HepG2 (cell line): ENCODE measurements at regions not wholly inside any gene's neighbourhood (a gene's known extent, or its start where the extent isn't known, plus 50 kb on each side); places are given as distances from the start of the nearest gene placed in this dataset.

ENCODE experiments used
- ATAC-seq: fragments of 200-7000 bp; cut with Tn5 transposase; 3 replicates; pipeline ENCODE4 v1.9.1; 2020; ENCODE audit warnings: mild to moderate bottlenecking, moderate library complexity
- BruUV-seq: library from RNA; stranded (reverse); fragments of 400-500 nt; replicated peaks from 2 replicates; lab custom pipeline; 2021; lab: Mats Ljungman, UMichigan
- CTCF ChIA-PET: fragments of 300-600 bp; formaldehyde crosslinking; extraction: SDS; loops from one replicate; lab custom pipeline; 2021; ENCODE audit warnings: low total read pairs, inconsistent platforms, low intra/inter-chr PET ratio; lab: Yijun Ruan, JAX
- POLR2A ChIA-PET: fragments of 350-600 bp; sonication (Branson Sonifier 250); formaldehyde crosslinking; loops from one replicate; lab custom pipeline; 2020; ENCODE audit warnings: antibody characterized with exemption, inconsistent platforms; lab: Yijun Ruan, JAX
- DNase-seq: peaks from one replicate; pipeline ENCODE4 v3.0.0-alpha.2; 2015; ENCODE audit warnings: low spot score
- FAIRE-seq: peaks from 3 replicates; lab custom pipeline; 2011; peaks lifted over from hg19 to GRCh38; lab: Jason Lieb, UNC
- H2AFZ ChIP-seq: one replicate; pipeline ENCODE4 v1.6.1; 2011; ENCODE audit warnings: low read length, inconsistent platforms
- H3K27ac ChIP-seq: fragments of 300-600 bp; 3 replicates; pipeline ENCODE4 v1.8.0; 2011; ENCODE audit warnings: mixed run types, mild to moderate bottlenecking, mixed read lengths, low read length, inconsistent platforms; ENCODE audit not compliant: insufficient read depth; ENCODE audit errors: extremely low read length
- H3K27me3 ChIP-seq, 2 experiments: fragments of 200-600 bp in 1 of 2; 2 replicates in 1 of 2; 3 replicates in 1 of 2; pipeline versions ENCODE4 v1.6.0 to v1.8.0; 2011; ENCODE audit warnings: low read length in 2 of 2, mild to moderate bottlenecking in 2 of 2, moderate library complexity in 2 of 2, inconsistent platforms in 1 of 2; ENCODE audit not compliant: insufficient read depth in 2 of 2, control insufficient read depth in 1 of 2
- H3K36me3 ChIP-seq, 2 experiments: fragments of 200-600 bp in 1 of 2; replicated peaks in 1 of 2; 2 replicates in 1 of 2; 3 replicates in 1 of 2; pipeline versions ENCODE4 v1.5.1 to v1.8.0; 2011; ENCODE audit warnings: low read length in 2 of 2, inconsistent platforms in 1 of 2; ENCODE audit not compliant: insufficient read depth in 2 of 2, control insufficient read depth in 1 of 2
- H3K4me1 ChIP-seq: 2 replicates; pipeline ENCODE4 v1.5.1; 2012; ENCODE audit warnings: low read length, inconsistent platforms; ENCODE audit not compliant: insufficient read depth
- H3K4me2 ChIP-seq: 2 replicates; pipeline ENCODE4 v1.6.0; 2011; ENCODE audit warnings: low read depth, low read length, inconsistent platforms
- H3K4me3 ChIP-seq, 3 experiments: fragments of 200-600 bp in 1 of 3; sonication (generic), shearing (Covaris generic) in 1 of 3; replicated peaks in 1 of 3; 2 replicates each; pipeline ENCODE4 v1.5.1; 2011 to 2016; ENCODE audit warnings: low read length in 3 of 3, inconsistent platforms in 2 of 3, low read depth in 2 of 3, mild to moderate bottlenecking in 2 of 3, control low read depth in 1 of 3, mixed read lengths in 1 of 3; ENCODE audit not compliant: insufficient read depth in 1 of 3
- H3K79me2 ChIP-seq: one replicate; pipeline ENCODE4 v1.6.1; 2011; ENCODE audit warnings: low read length, inconsistent platforms; ENCODE audit not compliant: insufficient read depth
- H3K9ac ChIP-seq: 2 replicates; pipeline ENCODE4 v1.6.0; 2011; ENCODE audit warnings: mild to moderate bottlenecking, low read depth, low read length, inconsistent platforms; ENCODE audit not compliant: insufficient read depth
- H3K9me3 ChIP-seq: 2 replicates; pipeline ENCODE4 v1.5.1; 2012; ENCODE audit warnings: mild to moderate bottlenecking, low read length
- H4K20me1 ChIP-seq: 2 replicates; pipeline ENCODE4 v1.6.0; 2011; ENCODE audit warnings: inconsistent platforms, mild to moderate bottlenecking, low read length, moderate library complexity; ENCODE audit not compliant: insufficient read depth
- ATF6 ChIP-seq: sonication (generic); formaldehyde crosslinking; conservative IDR thresholded peaks from 2 replicates; pipeline ENCODE4 v1.4.0; 2020; ENCODE audit warnings: missing genetic modification reagents
- CEBPB ChIP-seq: IDR thresholded peaks from 2 replicates; pipeline ENCODE4 v1.6.1; 2011; ENCODE audit warnings: low read depth, low read length, improper control_type of control experiment, borderline replicate concordance
- HOXA5 ChIP-seq: sonication (generic); formaldehyde crosslinking; IDR thresholded peaks from 2 replicates; pipeline ENCODE4 v1.4.0; 2020; ENCODE audit warnings: missing genetic modification reagents
- HOXD1 ChIP-seq: sonication (generic); formaldehyde crosslinking; IDR thresholded peaks from 2 replicates; pipeline ENCODE4 v1.5.0; 2020; ENCODE audit warnings: missing genetic modification reagents
- MYPOP ChIP-seq: sonication (generic); formaldehyde crosslinking; IDR thresholded peaks from 2 replicates; pipeline ENCODE4 v1.8.1; 2023; ENCODE audit warnings: mild to moderate bottlenecking, moderate library complexity, missing genetic modification reagents
- SALL2 ChIP-seq: sonication (generic); formaldehyde crosslinking; IDR thresholded peaks from 2 replicates; pipeline ENCODE4 v1.8.1; 2023; ENCODE audit warnings: mild to moderate bottlenecking, missing genetic modification reagents, inconsistent platforms
- SMC3 ChIP-seq: IDR thresholded peaks from 2 replicates; pipeline ENCODE4 v1.6.1; 2011; ENCODE audit warnings: low read length, improper control_type of control experiment
- TBX3 ChIP-seq: fragments of 450-650 bp; IDR thresholded peaks from 2 replicates; pipeline ENCODE4 v1.6.1; 2017; ENCODE audit warnings: antibody characterized with exemption, mild to moderate bottlenecking, inconsistent platforms, borderline replicate concordance
- TGIF2 ChIP-seq: IDR thresholded peaks from 2 replicates; pipeline ENCODE4 v1.6.1; 2016; ENCODE audit warnings: control low read depth, missing compliant biosample characterization
- USF2 ChIP-seq, 2 experiments: sonication (generic) in 1 of 2; formaldehyde crosslinking in 1 of 2; IDR thresholded peaks; 2 replicates each; pipeline versions ENCODE4 v1.5.1 to v1.6.1; 2011 to 2020; ENCODE audit warnings: borderline replicate concordance in 1 of 2, low read depth in 1 of 2, low read length in 1 of 2, mild to moderate bottlenecking in 1 of 2, missing genetic modification reagents in 1 of 2, moderate library complexity in 1 of 2
- ZBTB25 ChIP-seq: IDR thresholded peaks from 2 replicates; pipeline ENCODE4 v1.6.1; 2018; ENCODE audit warnings: missing genetic modification reagents
- ZNF281 ChIP-seq: sonication (generic); formaldehyde crosslinking; IDR thresholded peaks from 2 replicates; pipeline ENCODE4 v1.4.0; 2020; ENCODE audit warnings: missing genetic modification reagents, borderline replicate concordance
- ZNF530 ChIP-seq: sonication (generic); formaldehyde crosslinking; IDR thresholded peaks from 2 replicates; pipeline ENCODE4 v1.5.0; 2020; ENCODE audit warnings: low read depth, mild to moderate bottlenecking, missing genetic modification reagents
- ZNF704 ChIP-seq: sonication (generic); formaldehyde crosslinking; IDR thresholded peaks from 2 replicates; pipeline ENCODE4 v1.8.1; 2023; ENCODE audit warnings: mild to moderate bottlenecking, inconsistent platforms, moderate library complexity, missing genetic modification reagents, borderline replicate concordance
- WGBS: methylation state at CpG from one replicate; pipeline ENCODE4 v1.1.6; 2017; ENCODE audit warnings: low lambda C conversion rate; 5-methylcytosine and 5-hydroxymethylcytosine counted together
- in situ Hi-C: cut with HindIII; loops from 2 replicates; pipeline ENCODE4 v1.10.0; 2017; ENCODE audit warnings: low pct_unique_long_range_greater_than_20kb; ENCODE audit not compliant: extremely low pct_ligation_motif_present
- intact Hi-C: fragments of 100-400 bp; cut with micrococcal nuclease; formaldehyde crosslinking; loops from one replicate; pipeline ENCODE4 v1.10.0; 2022; ENCODE audit not compliant: unreplicated experiment

- ATAC-seq (no peak), DNase-seq (no peak), FAIRE-seq (no peak)
- 67% methylated on average over 3 of the region's 3 CpGs for WGBS
- Histone ChIP-seq H3K4me3 (no peak overlapping the region), H3K36me3 (no peaks in the 10 kb centered on the region), H4K20me1 (no peaks in the 10 kb centered on the region), H3K9ac (no peak overlapping the region), H3K4me2 (no peak overlapping the region), H3K9me3 (no peaks in the 10 kb centered on the region), H2AFZ (no peak overlapping the region), H3K4me1 (no peaks in the 10 kb centered on the region), H3K27ac (no peak overlapping the region), H3K27me3 (no peaks in the 10 kb centered on the region; a peak in 1 of 5 replicates), H3K79me2 (no peaks in the 10 kb centered on the region)
- in situ Hi-C loops = no loop called here
- intact Hi-C loops = no loop called here
- CTCF ChIA-PET = no interaction called here
- POLR2A ChIA-PET = no interaction called here
- BruUV-seq = no TSS peak
- TF ChIP-seq TGIF2 (CRISPR knock-in tag) (no peak), ZNF704 (CRISPR knock-in tag) (no peak), SALL2 (CRISPR knock-in tag) (no peak), HOXD1 (no peak), SMC3 (no peak), TBX3 (no peak), ZNF281 (CRISPR knock-in tag) (no peak), USF2 (IDR thresholded peaks at IDR 0.05; ENCODE audit: low read depth, low read length) (no peak), USF2 (CRISPR knock-in tag; IDR thresholded peaks at IDR 0.05; ENCODE audit: borderline replicate concordance) (no peak), MYPOP (CRISPR knock-in tag) (no peak), ATF6 (no peak), ZBTB25 (CRISPR knock-in tag) (no peak), ZNF530 (CRISPR knock-in tag) (no peak), HOXA5 (CRISPR knock-in tag) (no peak), CEBPB (no peak)
Measured at GRCh38 chr7:21278944-21279343, 148.9 kb upstream of the SP4 start.
